ENCODE measurements at regions not wholly inside any gene's neighbourhood (a gene's known extent, or its start where the extent isn't known, plus 50 kb on each side); places are given as distances from the start of the nearest gene placed in this dataset.
"Not testable (repeated sequence)": the region's sequence is repeated elsewhere in the genome, so short reads cannot be mapped to it uniquely, and the experiment has no call there.

DNA sequence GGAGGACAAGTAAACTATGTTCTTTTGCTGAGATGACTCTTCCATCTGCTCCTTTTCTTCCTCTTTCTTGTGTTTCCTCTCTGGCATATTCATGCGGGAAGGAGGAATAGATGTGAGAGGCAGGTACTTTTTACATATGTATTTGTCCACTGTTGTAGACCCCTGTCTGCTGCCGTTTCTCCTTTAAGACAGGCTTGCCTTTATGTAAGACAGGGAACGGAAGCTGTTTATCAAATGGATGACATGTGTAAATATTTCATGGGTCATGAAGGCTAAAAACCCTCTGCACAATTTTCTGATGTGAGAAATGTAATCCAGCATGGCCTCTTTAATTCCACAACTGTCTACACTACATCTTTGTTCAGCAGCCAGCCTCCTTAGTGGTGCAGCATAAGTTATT, 1525.5 kb upstream of the NUDT12 start:
- FAIRE-seq: no peak

DNA sequence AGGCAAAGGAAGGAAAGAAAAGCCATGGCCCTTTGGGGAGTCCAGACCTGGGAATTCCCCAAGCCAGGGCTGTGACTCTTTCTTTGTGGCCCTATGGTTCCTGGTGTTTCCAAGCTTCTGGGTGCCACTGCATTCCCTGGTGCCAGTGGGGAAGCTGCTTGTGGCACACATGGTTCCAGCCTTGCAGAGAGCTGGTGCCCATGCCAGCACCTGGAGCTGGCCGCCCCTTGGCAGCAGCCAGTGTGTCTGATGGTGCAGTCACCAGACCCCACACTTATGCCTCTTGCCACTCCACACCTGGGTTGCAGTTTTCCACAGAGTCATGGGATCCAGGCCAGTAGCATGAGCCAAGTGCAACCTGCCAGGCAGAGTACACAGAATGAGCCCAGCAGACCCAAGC, 1495.3 kb upstream of the NUDT12 start:
- FAIRE-seq: no peak

More for the DNA sequence above, 1525.5 kb upstream of the NUDT12 start:
- DNase-seq (ENCODE audit: insufficient read length, low spot score): no peak

DNA sequence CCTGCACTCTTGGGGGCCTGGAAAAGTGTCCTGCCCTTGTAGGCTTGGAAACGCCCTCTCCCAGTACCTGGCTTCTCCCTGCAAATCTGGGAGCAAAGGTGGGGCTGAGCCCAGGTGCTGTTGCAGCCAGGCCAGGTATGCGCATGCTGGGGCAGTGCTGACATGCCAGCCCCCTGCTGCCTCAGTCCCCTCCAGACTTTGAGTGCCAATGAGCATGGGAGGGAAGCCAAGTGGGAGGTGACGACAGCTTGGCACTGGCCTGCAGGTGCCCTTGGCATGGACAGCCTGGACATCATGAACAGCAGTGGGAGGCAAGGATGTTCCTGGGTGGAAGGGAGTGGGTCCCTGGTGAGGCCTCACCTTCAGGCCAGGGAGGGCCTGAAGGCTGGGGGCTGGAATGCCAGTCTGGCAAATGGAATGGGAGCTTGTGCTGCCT, 1494.4 kb upstream of the NUDT12 start:
- no peak for FAIRE-seq
- DNase-seq (ENCODE audit: insufficient read length, low spot score): no peak

More for the DNA sequence above, 1495.3 kb upstream of the NUDT12 start:
- no peak for DNase-seq (ENCODE audit: insufficient read length, low spot score)

DNA sequence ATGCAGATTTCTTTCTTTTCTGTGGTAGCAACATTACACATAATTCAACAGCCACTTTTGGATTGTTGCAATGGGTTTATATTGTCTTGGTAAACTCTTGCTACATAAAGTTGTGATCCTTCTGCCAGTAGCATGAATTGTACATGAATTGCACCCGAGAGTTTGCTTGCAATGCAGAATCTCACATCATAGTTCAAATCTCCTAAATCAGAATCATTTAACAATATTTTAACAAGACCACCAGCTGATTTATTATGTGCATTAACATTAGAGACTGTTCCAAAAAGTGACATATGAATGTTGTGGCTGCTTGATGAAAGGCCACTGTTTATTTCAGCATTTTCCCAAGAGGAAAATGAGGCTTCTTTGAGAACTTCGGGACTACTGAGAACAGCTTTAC, 1491.8 kb upstream of the NUDT12 start:
- DNase-seq (ENCODE audit: insufficient read length, low spot score) (no peak), FAIRE-seq (no peak)

DNA sequence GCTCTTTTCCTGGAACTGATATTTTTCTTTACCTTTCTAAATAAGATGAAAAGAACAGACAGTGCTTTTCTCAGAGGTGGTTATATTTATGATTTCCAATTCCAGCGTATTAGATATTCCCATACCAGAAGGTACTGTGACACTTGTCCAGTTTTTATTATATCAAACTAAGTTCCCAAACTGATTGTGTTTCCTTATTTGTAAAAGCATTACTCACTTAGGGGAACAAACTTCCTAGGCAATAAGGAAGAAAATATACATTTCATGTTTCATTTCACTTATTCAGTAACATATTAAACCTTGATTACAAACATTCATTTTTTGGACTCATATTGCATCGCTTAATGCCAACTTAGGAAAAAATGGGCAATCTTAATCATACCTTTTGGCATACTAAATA, 1480.0 kb upstream of the NUDT12 start:
- FAIRE-seq (no peak), DNase-seq (ENCODE audit: insufficient read length, low spot score) (no peak)

DNA sequence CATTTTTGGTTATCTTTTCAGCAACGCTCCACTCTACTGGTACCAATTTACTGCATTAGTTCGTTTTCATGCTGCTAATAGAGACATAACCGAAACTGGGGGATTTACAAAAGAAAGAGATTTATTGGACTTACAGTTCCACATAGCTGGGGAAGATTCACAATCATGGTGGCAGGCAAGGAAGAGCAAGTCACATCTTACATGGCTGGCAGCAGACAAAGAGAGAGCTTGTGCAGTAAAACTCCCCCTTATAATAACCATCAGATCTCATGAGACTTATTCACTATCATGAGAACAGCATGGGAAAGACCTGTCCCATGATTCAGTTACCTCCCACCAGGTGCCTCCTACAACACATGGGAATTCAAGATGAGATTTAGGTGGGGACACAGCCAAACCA, 1474.2 kb upstream of the NUDT12 start:
- not testable (repeated sequence) for DNase-seq (ENCODE audit: insufficient read length, low spot score); FAIRE-seq

DNA sequence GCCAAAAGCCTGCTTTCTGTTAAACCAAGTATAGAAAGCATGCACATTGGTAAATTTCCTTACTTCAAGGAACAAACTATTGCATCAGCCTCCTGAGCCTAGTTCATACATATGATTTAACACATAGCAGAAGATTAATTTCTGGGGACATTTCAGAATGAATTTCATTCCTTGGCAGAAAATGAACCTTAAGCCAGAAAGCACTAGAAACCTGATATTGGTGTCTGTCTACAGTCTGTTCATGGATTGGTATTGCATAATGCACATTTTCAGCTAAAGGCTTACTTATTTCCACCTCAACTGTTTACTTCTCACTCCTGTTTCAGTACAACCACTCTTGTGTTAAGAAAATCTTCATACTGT, 1471.8 kb upstream of the NUDT12 start:
- no peak for FAIRE-seq
- DNase-seq (ENCODE audit: insufficient read length, low spot score): no peak

DNA sequence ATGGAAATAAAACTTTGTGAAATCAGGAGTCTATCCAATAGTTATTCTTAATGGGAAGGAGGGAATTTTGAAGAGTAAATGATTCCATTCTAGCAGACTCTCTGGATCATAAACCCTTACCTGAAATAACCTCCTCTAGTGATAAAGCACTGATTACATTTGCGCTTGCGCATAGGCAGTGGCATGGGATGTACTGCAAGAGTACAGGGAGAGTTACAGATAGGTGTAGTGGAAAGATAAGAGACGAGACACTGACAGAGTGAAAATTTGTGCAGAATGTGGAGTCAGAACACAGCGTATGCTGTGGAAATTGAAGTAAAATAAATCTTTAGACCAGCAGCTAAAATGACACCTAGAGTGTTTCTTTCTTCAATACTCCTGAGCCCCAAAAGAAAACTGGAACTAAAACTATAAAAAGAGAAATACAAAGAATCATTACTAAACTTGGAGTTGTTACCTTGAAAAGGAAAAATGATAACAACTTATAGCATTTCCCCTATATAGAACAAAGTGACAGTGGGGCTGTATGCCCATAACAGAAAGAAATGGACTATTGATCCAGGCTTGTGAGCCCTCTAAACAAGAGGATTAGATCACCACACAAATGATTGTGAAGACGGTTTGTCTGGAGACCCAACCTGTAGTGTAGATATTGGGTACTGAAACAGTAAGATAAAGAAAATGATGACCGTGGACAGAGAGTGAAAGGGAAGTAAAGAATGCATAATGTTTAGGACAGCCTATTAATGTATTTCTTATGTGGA, 1471.2 kb upstream of the NUDT12 start:
- FAIRE-seq (no peak), DNase-seq (ENCODE audit: insufficient read length, low spot score) (no peak)

DNA sequence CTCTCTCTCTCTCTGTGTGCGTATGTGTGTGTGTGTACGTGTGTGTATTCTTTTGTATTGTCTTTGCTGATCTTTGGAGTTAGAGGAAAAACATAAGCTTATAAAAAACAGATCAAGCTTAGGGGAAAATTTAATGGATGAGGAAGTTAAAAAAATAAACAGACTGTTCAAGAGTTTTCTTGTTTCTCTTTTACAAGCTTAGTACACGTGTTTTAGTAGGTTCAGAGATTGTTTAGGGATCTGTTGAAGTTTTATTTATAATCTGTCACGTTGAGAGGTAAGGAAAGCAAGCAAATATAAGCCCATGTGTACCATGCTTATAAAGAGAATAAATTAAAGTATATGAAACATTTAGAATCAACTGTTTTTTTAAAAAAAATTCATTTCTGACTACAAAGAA, 1470.3 kb upstream of the NUDT12 start:
- FAIRE-seq (no peak), DNase-seq (ENCODE audit: insufficient read length, low spot score) (no peak)

DNA sequence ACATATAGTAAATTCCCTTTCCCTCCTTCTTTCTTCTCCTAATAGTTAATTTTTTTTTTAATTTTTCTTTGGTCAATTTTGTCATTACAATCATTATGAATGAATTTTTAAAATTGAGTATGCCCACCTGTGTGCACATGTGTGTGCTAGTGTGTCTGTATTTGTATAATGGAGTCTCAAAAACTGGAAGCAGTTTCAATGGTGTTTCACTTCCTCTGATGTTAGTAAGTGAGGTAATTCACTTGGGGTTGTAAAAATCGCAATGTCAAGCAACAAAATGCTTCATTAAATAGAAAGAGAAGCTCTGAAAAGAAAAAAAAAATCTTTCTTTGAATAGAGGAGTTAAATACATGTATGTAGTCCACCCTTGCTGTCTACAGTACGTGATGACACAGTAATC, 1467.6 kb upstream of the NUDT12 start:
- DNase-seq (ENCODE audit: insufficient read length, low spot score) (no peak), FAIRE-seq (no peak)

DNA sequence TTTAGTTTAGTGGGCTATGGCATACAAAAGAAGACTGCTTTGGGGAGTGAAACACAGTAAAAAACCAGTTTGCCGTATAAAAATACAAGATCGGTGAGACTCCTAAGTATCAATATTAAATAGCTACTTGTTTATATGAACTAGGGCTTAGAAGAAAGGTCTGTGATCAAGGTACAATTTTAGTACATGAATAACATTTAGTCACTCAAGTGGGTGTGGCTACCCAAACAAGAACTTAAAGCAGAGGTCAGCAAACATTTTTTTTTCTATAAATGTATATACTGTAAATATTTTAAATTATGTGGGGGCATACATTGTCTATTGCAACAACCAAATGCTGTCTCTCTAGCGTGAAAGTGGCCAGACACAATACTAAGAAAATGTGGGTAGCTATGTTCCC, 1452.5 kb upstream of the NUDT12 start:
- DNase-seq (ENCODE audit: insufficient read length, low spot score): no peak
- no peak for FAIRE-seq

DNA sequence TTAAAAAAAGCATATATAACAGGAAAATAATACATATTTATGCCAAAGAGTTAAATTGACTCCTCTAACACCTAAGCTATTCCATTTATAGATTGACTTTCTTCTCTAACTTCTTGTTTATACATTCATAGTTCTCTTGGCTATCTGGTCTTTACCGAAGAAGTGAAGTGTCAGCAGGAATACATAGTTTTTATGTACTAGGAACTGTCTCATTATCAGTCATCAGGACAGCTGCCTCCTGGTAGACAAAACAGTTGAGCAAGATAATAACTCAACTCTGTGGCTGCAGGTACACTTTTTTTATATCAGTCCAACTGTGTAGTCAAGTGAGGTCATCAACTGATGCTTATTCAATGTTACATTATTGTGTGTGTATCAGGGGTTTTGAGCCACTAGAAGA, 1436.0 kb upstream of the NUDT12 start:
- FAIRE-seq: no peak
- DNase-seq (ENCODE audit: insufficient read length, low spot score): no peak

DNA sequence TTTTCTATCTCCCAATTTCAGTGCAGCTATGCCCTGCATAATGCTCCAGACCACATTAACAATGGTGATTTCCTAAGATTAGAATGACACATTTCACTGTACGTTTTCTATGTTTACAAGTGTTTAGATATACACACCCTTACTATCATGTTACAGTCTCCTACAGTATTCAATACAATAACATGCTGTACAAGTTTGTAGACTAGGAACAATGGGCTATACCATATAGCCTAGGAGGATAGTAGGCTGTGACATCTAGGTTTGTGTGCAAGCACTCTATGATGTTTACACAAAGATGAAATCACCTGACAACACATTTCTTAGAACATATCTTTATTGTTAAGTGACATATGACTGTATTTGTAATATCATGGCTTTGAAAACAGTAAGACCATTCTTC, 1435.6 kb upstream of the NUDT12 start:
- DNase-seq (ENCODE audit: insufficient read length, low spot score) (no peak), FAIRE-seq (no peak)

DNA sequence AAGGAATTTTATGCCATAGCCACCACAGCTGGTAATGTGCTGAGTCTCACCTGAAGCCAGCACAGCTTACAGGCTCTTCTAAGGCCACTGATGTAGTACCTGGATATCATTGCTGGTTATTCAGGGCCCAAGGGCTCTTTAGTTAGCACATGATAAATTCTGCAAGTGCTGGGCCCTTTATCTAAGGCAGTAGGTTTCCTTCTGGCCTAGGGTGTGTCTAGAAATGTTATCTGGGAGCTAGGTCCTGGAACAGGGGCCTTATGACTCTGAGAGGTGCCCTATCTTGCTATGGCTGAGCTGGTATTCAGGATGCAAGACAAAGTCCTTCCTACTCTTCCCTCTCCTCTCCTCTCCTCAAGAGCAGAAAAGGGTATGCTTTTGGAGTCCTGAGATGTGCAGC, 1424.5 kb upstream of the NUDT12 start:
- DNase-seq (ENCODE audit: insufficient read length, low spot score) (no peak), FAIRE-seq (no peak)

DNA sequence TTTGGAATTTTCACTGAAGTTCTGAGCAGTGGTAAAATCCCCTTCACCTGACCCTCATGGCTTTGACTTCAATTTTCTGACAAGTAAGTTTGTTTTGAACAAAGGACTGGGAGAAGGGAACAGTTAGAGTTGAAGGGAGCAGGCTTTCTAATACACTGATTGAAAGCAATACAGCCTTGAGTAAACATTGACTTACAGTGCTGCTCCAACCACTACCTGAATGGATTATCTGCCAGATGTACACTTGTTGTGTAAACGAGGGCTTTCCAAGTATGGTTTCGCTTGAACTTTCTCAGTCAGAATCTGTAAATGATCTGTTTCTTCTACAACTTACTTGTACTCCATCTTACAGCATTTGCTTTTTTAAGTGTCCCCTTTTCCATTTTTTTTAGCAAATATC, 1414.9 kb upstream of the NUDT12 start:
- no peak for DNase-seq (ENCODE audit: insufficient read length, low spot score)
- no peak for FAIRE-seq

DNA sequence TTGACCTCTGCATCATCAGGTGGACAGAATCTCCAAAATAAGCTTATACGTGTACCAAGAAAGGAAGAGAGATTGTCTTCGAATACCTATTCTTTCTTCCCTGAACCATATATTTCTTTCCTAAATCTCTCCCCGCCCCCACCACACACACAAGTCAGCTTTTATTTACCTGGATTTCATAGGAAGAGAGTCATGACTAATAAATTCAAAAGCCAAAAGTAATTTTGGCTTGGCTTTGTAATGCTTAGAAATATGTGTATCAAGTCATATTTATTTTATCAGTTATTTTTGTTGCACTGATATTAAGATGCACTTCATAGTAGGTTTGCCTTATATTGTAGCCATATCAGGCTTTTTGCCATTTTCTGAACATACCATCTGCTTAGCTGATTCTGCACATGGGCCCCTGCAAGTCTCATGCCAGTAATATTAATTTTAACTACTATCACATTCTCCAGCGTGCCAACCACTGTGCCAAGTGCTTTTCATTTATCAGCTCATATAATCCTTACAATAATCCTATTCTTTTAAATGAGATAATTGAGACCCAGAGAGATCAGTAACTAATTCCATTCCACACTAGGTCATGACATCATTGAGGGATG, 1405.3 kb upstream of the NUDT12 start:
- no peak for FAIRE-seq
- DNase-seq (ENCODE audit: insufficient read length, low spot score): no peak

DNA sequence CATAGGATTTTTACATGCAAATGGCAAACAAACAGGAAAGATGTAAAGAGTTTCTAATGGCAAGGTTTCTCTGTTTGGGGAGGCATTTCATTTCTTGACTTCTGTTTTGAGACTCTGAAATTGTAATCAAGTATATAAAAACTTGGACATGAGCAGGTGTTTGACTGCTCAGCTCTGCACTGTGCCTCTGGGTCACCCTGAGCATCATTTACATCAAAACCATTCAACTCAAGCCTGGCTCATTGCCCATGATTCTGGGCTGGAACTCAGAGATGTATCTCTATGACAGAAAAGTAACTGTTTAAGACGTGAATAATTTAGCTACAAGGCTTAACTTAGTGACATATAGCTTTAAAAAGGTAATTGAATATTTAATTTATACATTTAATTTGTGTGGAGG, 1402.4 kb upstream of the NUDT12 start:
- no peak for DNase-seq (ENCODE audit: insufficient read length, low spot score)
- FAIRE-seq: no peak

DNA sequence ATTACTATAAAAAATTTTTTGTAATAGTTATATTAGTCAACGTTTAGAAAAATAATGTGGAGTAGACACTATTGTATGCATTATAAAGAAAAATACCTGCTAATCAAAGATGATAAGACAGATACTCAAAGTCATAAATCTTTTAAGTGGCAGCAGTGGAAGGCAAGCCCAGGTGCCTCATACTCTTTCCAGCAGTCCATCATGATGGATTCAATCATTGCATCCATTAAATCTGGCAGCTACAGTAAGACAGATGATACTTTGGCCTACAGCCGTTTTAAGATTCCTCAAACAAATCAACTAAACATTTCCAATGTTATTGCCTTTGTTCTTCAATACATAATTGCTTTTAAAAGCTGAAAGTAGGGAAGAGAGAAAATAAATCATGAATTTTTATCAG, 1392.9 kb upstream of the NUDT12 start:
- no peak for DNase-seq (ENCODE audit: insufficient read length, low spot score)
- FAIRE-seq: no peak

DNA sequence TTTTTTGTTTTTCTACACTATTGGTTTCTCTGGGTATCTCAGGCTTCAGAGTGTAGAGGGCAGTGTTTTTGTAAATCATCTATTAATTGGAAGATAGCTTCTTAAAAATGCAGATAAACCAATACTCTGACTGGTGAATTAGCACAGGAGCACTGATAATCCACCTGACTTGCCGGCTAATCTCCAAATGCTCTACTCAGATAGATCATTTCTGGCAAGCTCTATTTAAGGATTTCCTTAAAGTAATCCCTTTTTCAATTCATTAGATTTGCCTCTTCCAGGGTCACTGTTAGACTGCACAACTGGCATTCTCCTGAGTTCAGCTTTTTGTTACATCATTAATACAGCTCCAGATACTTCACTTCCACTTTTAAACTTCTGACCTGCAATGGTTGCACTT, 1390.3 kb upstream of the NUDT12 start:
- no peak for DNase-seq (ENCODE audit: insufficient read length, low spot score)
- no peak for FAIRE-seq

DNA sequence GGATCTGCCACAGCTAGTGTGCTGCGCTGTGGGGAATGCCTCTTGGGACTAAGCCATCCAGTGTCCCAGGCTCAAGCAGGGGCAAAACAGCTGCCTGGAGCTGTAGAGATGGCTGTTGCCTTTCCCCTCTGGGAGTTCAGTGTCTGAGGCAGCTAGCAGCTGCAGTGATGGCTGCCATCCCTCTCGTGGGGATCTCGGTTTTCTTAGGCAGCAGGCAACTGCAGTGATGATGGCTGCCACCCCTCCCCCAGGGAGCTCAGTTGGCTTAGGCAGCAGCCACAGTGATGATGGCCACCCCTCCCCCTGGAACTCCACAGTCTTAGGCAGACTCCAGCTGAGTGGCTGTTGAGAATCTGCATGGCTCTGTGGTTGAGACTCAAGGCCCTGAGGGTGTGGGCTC, 1389.2 kb upstream of the NUDT12 start:
- DNase-seq (ENCODE audit: insufficient read length, low spot score) (no peak), FAIRE-seq (no peak)

DNA sequence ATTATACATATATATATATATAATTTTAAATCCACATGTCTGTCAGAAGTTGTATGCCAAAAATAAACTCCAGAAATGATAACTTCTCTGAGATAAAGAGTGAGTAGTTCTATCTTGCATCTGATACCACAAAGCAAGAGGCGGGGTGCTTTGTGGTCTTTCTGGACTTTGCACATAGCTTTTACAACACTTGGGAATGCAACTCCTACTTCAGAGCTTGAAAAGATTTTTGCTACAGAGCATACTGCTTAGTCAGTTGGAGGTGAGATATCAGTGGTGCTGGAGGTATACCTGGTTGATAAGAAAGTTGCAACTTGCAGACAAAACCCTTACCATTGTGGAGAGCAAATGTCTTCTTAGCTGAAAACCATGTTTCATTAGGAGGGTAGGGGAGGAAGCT, 1384.5 kb upstream of the NUDT12 start:
- DNase-seq (ENCODE audit: insufficient read length, low spot score) (no peak), FAIRE-seq (no peak)

DNA sequence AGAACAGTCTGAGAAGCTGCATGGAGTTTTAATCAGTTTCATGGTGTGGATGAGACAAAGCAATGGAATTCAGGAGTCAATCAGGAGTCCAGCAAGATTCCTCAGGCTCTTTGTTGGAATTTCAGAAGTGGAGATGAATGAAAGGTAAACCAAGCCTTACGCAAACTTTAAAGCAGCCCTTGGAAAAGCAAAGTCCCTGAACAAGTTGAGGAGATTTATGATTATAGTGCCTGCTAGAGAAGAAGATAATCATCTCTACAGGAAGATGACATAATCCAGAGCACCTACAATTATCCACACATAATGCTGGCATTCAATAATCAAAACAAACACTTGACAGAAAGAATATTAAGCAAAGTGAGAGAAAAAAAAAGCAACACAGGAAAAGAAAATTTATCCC, 1380.1 kb upstream of the NUDT12 start:
- DNase-seq (ENCODE audit: insufficient read length, low spot score) (peak; percentile 1), FAIRE-seq (no peak)
